GM18867 (cell line): ENCODE measurements at regions not wholly inside any gene's neighbourhood (a gene's known extent, or its start where the extent isn't known, plus 50 kb on each side); places are given as distances from the start of the nearest gene placed in this dataset.
"Not testable (repeated sequence)": the region's sequence is repeated elsewhere in the genome, so short reads cannot be mapped to it uniquely, and the experiment has no call there.

Experiments
- ATAC-seq: cut with Tn5 transposase; IDR thresholded peaks from one replicate; pipeline ENCODE4 v1.9.1; 2021; ENCODE audit warnings: mild to moderate bottlenecking, moderate library complexity; ENCODE audit not compliant: unreplicated experiment

GRCh38 chr3:103134023-103134724 lies 699.4 kb downstream of the ZPLD1 start:
- ATAC-seq: peak; percentile 89

DNA sequence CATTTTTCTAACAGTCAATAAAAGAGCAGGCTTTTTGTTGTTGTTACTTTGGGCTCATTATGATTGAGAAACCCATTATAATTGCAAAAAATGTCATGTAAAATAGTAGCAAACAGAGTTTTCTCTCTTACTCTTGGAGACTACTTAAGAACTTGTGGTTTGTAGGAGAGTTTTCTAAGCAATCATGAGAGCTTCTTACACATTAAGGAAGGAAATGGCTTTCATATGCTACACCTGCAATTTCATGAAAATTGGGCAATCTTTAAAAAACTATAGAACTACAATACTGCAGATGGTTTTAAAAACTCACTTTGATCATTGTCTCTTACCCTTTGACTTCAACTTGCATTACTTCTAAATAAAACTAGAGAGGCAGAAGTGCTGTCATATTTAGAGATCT lies 701.8 kb downstream of the ZPLD1 start:
- no peak for ATAC-seq

GRCh38 chr3:103137830-103138229 lies 703.0 kb downstream of the ZPLD1 start:
- ATAC-seq: no peak

- ATAC-seq: no peak
Measured at GRCh38 chr3:103158183-103158582, 723.4 kb downstream of the ZPLD1 start.

DNA sequence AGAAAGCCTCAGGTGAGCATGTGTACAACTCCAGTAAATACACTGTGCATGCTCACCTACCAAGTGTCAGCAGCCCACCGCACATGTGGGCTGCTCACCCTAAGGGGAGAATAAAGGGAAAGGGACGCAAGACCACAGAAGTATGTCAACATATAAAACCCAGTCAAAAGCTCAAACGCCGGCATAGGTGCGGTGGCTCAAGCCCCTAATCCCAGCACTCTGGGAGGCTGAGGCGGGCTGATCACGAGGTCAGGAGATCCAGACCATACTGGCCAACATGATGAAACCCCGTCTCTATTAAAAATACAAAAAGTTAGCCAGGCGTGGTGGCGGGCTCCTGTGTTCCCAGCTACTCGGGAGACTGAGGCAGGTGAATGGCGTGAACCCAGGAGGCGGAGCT lies 732.1 kb downstream of the ZPLD1 start:
- ATAC-seq: no peak

DNA sequence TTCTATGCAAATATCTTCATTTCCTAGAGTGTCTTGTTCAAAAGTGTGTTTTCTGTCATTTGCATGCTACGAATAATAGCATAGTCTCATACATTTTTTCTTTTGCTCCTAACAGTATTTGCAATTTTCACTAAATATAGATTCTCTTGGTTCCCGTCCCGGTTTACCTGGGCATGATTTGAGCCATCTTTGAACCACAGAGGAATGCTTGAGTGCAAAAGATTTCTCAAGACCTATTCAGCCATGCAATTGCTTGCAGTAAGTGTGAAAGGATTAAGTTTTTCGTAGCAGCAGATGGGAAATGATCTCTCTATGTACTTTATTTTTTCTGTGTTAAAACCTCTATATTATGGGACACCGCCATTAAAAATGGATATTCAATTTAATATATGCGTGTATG lies 733.0 kb downstream of the ZPLD1 start:
- ATAC-seq: peak; percentile 33

GRCh38 chr3:103169289-103169688 lies 734.5 kb downstream of the ZPLD1 start:
- no peak for ATAC-seq

DNA sequence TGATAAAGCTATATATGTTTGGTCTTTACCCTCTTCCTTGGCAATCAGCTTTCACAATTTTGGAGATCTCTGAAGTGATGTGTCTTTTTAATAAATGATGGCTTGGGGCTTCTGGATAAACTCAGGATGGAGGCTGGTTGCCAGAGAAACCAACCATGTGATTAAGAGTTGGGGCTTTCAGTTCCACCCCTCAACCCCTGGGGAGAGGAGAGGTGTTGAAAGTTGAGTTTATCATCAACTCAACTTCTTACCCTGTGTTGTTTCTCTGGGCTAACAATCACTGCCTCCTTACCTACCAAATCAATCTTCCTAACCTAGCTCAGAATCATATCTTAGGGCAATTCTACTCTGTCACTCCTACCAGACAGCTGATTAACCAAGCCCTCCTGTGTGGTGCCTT lies 735.8 kb downstream of the ZPLD1 start:
- peak; percentile 55 for ATAC-seq

DNA sequence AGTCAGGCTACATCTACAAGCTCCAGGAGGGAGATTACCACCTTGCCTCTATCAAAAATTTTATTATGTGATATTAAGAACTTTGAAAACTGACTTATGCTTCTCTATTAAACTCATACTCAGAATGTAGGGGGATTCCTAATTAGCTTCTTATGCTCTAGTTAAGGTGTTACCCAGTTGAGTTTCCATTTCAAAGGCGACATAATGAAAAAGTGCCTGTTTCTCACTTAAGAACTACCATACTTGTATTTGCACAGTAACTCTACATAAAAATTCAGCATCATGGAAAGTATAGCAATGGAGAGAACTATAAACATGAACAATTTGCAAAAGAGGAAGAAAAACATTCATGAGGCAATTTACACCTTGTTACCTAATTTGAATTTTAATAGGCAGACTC lies 739.1 kb downstream of the ZPLD1 start:
- ATAC-seq: peak; percentile 41

DNA sequence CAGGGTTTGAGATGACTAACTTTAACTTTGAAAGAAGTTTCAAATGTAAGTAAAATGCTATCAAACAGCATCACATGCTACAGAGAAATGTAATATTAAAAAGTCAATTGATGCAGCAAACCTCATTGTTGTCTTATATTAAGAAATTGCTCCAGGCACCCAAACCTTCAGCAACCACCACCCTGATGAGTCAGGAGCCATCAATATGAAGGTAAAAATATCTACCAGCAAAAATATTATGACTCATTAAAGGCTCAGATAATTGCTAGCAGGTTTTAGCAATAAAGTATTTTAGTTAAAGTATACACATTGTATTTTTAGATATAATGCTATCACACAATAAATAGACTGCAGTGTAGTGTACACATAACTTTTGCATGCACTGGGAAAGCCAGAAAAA lies 746.3 kb downstream of the ZPLD1 start:
- ATAC-seq: no peak

- no peak for ATAC-seq
Measured at GRCh38 chr3:103184772-103185171, 750.0 kb downstream of the ZPLD1 start.

GRCh38 chr3:103189941-103190340 lies 755.1 kb downstream of the ZPLD1 start:
- no peak for ATAC-seq

DNA sequence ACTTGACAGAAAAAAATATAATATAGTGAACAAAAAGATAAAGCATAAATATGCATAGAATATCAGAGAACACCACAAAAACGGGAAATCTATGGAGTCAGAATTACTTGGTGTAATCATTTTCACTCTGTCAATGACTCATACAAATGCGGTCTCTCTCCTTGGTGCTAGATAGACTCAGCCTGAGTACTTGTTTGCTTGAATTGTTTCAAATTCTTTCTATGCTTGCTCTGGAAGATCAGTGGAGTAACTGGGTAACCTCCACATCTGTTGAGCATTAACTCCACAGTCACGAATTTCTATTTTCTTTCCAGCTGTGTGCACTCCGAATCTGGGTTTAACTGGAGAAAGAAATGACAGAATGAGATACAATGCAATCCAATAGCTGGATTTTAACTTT lies 760.4 kb downstream of the ZPLD1 start:
- ATAC-seq: no peak

GRCh38 chr3:103203441-103203840 lies 768.6 kb downstream of the ZPLD1 start:
- ATAC-seq: no peak

DNA sequence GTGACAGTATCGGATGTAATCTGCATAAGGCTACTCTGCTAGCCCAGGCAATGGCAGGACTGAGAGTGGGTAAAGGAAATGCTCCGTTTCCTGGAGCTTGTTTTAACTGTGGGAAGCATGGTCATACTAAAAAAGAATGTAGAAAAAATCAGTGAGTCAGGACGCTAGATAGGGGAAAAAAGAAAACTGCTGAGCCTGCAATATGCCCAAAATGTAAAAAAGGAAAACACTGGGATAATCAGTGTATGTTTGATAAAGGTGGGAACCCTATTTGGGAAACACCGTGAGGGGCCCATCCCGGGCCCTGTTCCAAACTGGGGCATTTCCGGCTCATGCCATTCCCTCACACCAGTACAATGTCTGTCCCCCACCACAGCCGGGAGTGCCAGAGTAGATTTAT lies 775.8 kb downstream of the ZPLD1 start:
- no peak for ATAC-seq

DNA sequence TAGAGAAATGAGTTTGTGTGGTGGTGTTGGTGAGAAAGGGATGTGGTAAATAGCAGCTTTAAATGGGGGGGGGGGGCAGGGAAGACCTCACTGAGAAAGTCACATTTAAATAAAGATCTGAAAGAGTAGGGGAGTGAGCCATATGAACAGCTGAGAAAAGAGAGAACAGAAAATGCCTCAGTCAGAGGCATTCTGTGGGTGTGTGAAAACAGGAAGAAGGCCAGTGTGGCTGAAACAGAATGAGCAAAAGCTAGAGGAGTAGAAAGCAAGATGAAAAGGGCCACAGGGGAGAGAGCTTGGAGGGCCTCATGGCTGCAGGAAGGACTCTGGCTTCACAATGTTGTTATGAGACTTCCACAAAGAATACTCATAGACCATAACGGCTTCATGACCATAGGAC lies 783.3 kb downstream of the ZPLD1 start:
- ATAC-seq: peak; percentile 100

DNA sequence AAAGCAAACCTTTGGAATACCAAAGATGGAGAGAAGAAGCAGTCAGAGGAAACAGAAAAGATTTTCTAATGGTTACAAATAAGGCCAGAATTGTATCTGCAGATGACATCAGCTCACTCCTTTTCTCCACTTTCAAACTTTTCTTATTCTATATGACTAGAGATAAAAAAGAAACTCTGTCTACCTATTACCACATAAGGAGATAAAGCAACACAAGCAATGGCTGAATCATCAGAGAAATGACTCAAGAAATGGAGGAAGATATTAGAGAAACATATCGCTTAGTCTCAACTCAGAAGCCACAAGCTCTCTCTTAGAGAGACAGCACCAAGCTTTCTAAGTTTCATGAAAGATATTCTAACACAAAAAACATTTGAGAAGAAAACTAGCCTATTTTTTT lies 784.0 kb downstream of the ZPLD1 start:
- peak; percentile 23 for ATAC-seq

DNA sequence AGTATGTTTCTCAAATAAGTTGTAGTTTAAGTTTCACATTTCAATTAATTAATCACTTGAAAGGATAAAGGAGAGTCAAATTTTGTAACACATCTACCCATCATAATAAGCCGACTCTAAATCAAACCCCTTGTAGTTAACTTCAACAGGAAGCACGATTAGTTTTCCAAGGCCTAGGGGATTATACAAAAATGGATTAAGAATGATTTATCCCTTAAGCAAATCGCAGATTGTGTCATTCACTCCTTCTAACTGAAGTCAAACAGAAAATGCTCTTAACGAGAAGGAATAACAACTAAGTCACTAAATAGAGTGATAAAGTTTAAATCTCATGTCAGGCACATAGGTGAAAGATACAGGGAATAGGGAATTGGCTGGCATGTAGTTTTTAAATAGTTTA lies 792.8 kb downstream of the ZPLD1 start:
- no peak for ATAC-seq

GRCh38 chr3:103247459-103247858 lies 812.6 kb downstream of the ZPLD1 start:
- no peak for ATAC-seq

DNA sequence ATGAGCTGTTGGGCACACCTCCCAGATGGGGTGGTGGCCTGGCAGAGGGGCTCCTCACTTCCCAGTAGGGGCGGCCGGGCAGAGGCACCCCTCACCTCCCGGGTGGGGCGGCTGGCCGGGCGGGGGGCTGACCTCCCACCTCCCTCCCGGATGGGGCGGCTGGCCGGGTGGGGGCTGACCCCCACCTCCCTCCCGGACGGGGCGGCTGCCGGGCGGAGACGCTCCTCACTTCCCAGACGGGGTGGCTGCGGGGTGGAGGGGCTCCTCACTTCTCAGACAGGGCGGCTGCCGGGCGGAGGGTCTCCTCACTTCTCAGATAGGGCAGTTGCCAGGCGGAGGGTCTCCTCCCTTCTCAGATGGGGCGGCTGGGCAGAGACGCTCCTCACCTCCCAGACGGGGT lies 820.0 kb downstream of the ZPLD1 start:
- not testable (repeated sequence) for ATAC-seq

GRCh38 chr3:103269287-103269686 lies 834.5 kb downstream of the ZPLD1 start:
- ATAC-seq: no peak

- ATAC-seq: no peak
Measured at GRCh38 chr3:103271575-103271974, 836.8 kb downstream of the ZPLD1 start.

DNA sequence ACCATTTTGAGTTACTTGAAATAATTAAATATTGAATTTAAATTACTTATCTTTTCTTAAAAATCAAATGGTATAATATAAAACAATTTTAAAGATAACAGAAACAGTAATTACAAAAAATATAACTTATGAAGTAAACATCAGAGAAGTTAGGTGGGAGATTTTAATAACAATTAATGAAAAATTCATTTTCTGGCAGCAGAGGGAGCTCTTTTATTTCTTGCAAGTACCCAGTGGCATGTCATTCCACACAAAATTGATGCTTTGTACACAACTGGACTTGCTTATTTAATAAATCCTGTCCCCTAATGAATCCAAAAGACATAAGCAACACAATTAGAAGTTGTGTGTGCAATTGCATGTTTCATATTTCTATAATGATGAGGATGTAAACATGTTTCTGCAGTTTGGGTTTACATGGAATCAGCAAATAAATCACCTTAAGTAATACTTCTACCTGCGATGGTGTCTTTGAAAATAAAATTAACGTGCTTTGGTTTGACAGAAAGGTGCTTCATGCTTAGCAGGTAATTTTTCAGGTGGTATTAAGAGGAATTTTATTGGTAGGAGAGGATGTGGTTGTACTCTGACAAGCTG lies 861.3 kb downstream of the ZPLD1 start:
- ATAC-seq: no peak
